Keratinocyte (primary cell): ENCODE measurements at regions not wholly inside any gene's neighbourhood (a gene's known extent, or its start where the extent isn't known, plus 50 kb on each side); places are given as distances from the start of the nearest gene placed in this dataset.

ENCODE experiments used
- CTCF ChIP-seq, 3 experiments: IDR thresholded peaks in 1 of 3; conservative IDR thresholded peaks in 1 of 3; optimal IDR thresholded peaks in 1 of 3; 2 replicates in 2 of 3; 3 replicates in 1 of 3; pipeline versions ENCODE3 to v1.5.1; 2011; ENCODE audit warnings: low read length in 3 of 3, mild to moderate bottlenecking in 3 of 3, moderate library complexity in 2 of 3, control low read depth in 1 of 3, inconsistent platforms in 1 of 3; ENCODE audit not compliant: insufficient read depth in 2 of 3; ENCODE audit errors: extremely low read depth in 1 of 3
- EZH2 ChIP-seq: IDR thresholded peaks from one replicate; pipeline ENCODE4 v1.6.1; 2012; ENCODE audit warnings: inconsistent platforms, mild to moderate bottlenecking, low read length, moderate library complexity

GRCh38 chr5:96248131-96248530, 184.9 kb downstream of the PCSK1 start:
- TF ChIP-seq CTCF (optimal IDR thresholded peaks at IDR 0.05 in 1 of 3, IDR thresholded peaks at IDR 0.05 in 1 of 3, conservative IDR thresholded peaks at IDR 0.05 in 1 of 3; ENCODE audit: extremely low read depth in 1 of 3, insufficient read depth in 2 of 3, low read length in 3 of 3) (no peak), EZH2 (no peak)
